ENCODE measurements at regions not wholly inside any gene's neighbourhood (a gene's known extent, or its start where the extent isn't known, plus 50 kb on each side); places are given as distances from the start of the nearest gene placed in this dataset.

DNA sequence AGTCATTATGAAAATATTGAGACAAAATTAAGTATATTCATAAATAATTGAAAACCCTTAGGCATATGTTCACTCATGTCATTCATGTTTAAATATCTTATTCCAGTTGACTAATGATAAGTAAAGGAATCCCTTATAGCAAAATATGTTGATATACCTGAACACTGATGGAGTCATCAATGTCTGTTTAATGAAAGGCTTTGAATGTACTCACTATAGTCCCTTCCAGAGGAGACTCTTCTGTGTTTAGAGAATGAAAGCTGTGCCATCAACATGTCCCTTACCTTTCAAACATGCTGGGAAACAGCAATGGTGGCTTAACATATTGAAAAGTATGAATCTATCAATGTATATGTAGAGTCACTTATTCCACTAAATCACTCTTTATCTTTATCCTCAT is 242.9 kb downstream of the KCNJ3 start:
- H3K4me3 ChIP-seq = no peak overlapping the region
- no peaks in the 10 kb centered on the region for H3K4me1 ChIP-seq
- H3K9me3 ChIP-seq = no peaks in the 10 kb centered on the region
- intact Hi-C loops (cut with DNase I; ENCODE audit: low total_unique reads) = no loop called here
- no peaks in the 10 kb centered on the region for H3K27me3 ChIP-seq
- H3K27ac ChIP-seq = no peak overlapping the region
- no peak for DNase-seq
- no peaks in the 10 kb centered on the region for H3K36me3 ChIP-seq (ENCODE audit: low read depth, missing control alignments)
- TF ChIP-seq, protein P1, sequence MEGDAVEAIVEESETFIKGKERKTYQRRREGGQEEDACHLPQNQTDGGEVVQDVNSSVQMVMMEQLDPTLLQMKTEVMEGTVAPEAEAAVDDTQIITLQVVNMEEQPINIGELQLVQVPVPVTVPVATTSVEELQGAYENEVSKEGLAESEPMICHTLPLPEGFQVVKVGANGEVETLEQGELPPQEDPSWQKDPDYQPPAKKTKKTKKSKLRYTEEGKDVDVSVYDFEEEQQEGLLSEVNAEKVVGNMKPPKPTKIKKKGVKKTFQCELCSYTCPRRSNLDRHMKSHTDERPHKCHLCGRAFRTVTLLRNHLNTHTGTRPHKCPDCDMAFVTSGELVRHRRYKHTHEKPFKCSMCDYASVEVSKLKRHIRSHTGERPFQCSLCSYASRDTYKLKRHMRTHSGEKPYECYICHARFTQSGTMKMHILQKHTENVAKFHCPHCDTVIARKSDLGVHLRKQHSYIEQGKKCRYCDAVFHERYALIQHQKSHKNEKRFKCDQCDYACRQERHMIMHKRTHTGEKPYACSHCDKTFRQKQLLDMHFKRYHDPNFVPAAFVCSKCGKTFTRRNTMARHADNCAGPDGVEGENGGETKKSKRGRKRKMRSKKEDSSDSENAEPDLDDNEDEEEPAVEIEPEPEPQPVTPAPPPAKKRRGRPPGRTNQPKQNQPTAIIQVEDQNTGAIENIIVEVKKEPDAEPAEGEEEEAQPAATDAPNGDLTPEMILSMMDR (IDR thresholded peaks at IDR 0.05) = no peak
- no peak for TF ChIP-seq POLR2A (IDR thresholded peaks at IDR 0.05)

DNA sequence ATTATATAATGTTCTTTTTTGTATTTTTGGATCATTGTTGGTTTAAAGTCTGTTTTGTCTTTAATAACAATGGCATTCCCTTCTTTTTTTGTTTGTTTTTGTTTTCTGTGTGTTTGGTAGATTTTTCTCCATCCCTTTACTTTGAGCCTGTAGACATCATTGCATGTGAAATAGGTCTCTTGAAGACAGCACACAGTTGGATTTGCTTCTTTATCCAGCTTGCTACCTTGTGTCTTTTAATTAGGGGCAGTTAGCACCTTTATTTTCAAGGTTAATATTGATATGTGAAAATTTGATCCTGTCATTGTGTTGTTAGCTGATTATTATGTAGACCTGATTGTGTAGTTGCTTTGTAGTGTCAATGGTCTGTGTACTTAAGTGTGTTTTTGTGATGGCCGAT is 235.7 kb downstream of the KCNJ3 start:
- no peaks in the 10 kb centered on the region for H3K36me3 ChIP-seq (ENCODE audit: low read depth, missing control alignments)
- intact Hi-C loops (cut with DNase I; ENCODE audit: low total_unique reads) = no loop called here
- no peak overlapping the region for H3K27ac ChIP-seq
- no peaks in the 10 kb centered on the region for H3K9me3 ChIP-seq
- TF ChIP-seq, protein P1 (IDR thresholded peaks at IDR 0.05) = no peak
- TF ChIP-seq POLR2A (IDR thresholded peaks at IDR 0.05) = no peak
- DNase-seq = no peak
- no peaks in the 10 kb centered on the region for H3K27me3 ChIP-seq
- no peak overlapping the region for H3K4me3 ChIP-seq
- 82 to 96% methylated on average over 1 of the region's 1 CpG for WGBS, 2 donors
- H3K4me1 ChIP-seq = no peaks in the 10 kb centered on the region

DNA sequence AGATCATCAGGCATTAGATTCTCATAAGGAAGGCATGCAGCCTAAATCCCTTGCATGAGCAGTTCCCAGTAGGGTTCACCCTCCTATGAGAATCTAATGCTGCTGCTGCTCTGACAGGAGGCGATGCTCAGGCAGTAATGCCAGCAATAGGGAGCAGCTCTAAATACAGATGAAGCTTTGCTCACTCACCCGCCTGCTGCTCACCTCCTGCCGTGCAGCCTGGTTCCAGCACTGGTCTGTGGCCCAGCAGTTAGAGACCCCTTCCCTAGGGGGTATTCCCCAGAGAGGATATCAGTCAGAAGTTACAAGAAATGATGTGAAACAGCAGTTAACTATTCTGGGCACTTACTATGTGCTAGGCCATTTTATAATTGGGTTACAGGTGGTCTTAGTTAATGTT is 226.0 kb downstream of the KCNJ3 start:
- no peaks in the 10 kb centered on the region for H3K27me3 ChIP-seq
- H3K4me1 ChIP-seq = no peaks in the 10 kb centered on the region
- H3K9me3 ChIP-seq = no peaks in the 10 kb centered on the region
- TF ChIP-seq, protein P1 (IDR thresholded peaks at IDR 0.05) = no peak
- TF ChIP-seq POLR2A (IDR thresholded peaks at IDR 0.05) = no peak
- no peaks in the 10 kb centered on the region for H3K36me3 ChIP-seq (ENCODE audit: low read depth, missing control alignments)
- intact Hi-C loops (cut with DNase I; ENCODE audit: low total_unique reads) = no loop called here
- DNase-seq = no peak
- no peak overlapping the region for H3K27ac ChIP-seq
- WGBS, 2 donors = 84 to 94% methylated on average over 3 of the region's 3 CpGs
- no peak overlapping the region for H3K4me3 ChIP-seq

DNA sequence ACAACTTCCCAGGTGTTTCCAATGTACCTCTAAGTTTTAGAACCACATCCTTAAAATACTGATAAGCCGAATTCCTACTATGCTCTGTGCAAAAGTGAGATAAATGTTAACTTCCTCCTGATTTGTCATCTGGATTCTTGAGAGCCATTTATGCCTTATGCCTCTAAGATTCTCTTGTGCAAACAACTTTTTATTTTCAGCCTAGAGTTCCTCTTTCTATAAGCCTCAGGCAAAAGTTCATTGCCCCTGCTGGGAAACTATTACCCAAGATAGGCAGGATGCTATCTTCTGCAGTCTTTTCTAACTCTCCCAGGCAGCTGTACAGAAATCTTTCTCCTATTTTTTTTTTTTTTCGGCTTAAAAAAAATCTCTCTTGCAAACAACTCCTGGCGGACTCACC is 216.1 kb downstream of the KCNJ3 start:
- Histone ChIP-seq H3K9me3 (no peaks in the 10 kb centered on the region), H3K27ac (no peak overlapping the region), H3K27me3 (no peaks in the 10 kb centered on the region), H3K4me3 (no peak overlapping the region), H3K36me3 (ENCODE audit: low read depth, missing control alignments) (no peaks in the 10 kb centered on the region), H3K4me1 (no peaks in the 10 kb centered on the region)
- DNase-seq = no peak
- WGBS, 2 donors = 63 to 73% methylated on average over 3 of the region's 3 CpGs
- TF ChIP-seq POLR2A (IDR thresholded peaks at IDR 0.05) = no peak
- TF ChIP-seq, protein P1 (IDR thresholded peaks at IDR 0.05) = no peak
- intact Hi-C loops (cut with DNase I; ENCODE audit: low total_unique reads) = no loop called here

DNA sequence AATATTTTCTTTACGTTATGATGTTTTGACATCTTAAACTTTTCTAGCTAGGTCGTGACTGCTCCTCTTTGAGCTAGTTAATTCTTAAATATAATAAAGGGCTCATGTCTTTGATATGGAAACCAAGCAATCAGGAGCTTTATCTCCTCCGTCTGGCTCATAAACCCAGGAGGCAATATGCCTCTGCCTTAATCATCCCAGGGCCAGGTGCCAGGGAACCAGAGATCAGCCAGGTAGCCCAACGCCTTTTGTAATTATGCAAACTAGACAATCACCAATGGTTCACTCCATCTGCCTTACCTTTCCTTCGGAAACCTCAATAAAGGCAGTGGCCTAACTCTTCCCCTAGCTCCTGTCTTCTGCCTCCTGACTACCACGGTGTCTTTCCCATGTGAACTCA is 213.7 kb downstream of the KCNJ3 start:
- H3K36me3 ChIP-seq (ENCODE audit: low read depth, missing control alignments) = no peaks in the 10 kb centered on the region
- WGBS, 2 donors = 88 to 89% methylated on average over 6 of the region's 6 CpGs
- H3K4me3 ChIP-seq = no peak overlapping the region
- TF ChIP-seq, protein P1 (IDR thresholded peaks at IDR 0.05) = no peak
- TF ChIP-seq POLR2A (IDR thresholded peaks at IDR 0.05) = no peak
- no peaks in the 10 kb centered on the region for H3K9me3 ChIP-seq
- no peak for DNase-seq
- no peaks in the 10 kb centered on the region for H3K27me3 ChIP-seq
- no peak overlapping the region for H3K27ac ChIP-seq
- no peaks in the 10 kb centered on the region for H3K4me1 ChIP-seq
- intact Hi-C loops (cut with DNase I; ENCODE audit: low total_unique reads) = no loop called here

Measured in testis (tissue), 2 donors.